ENCODE measurements at regions not wholly inside any gene's neighbourhood (a gene's known extent, or its start where the extent isn't known, plus 50 kb on each side); places are given as distances from the start of the nearest gene placed in this dataset.

GRCh38 chr17:79438546-79439334 is 172.1 kb downstream of the RBFOX3 start:
- Histone ChIP-seq H3K36me3 (ENCODE audit: control insufficient read depth in 2 of 3, insufficient read depth in 3 of 3, low read length in 3 of 3) (no peaks in the 10 kb centered on the region), H3K9me3 (ENCODE audit: control insufficient read depth in 2 of 3, insufficient read depth in 1 of 3, low read length in 3 of 3) (no peaks in the 10 kb centered on the region), H3K27ac (ENCODE audit: low read depth in 2 of 2, low read length in 2 of 2) (no peak overlapping the region), H3K4me3 (ENCODE audit: low read length in 3 of 3) (no peak overlapping the region), H3K27me3 (ENCODE audit: control insufficient read depth, insufficient read depth, low read length) (peaks cover 6% of the 10 kb centered on the region), H3K4me1 (ENCODE audit: control insufficient read depth in 2 of 3, insufficient read depth in 2 of 3, low read depth in 1 of 3, low read length in 3 of 3) (no peaks in the 10 kb centered on the region), H3K9ac (ENCODE audit: low read length in 3 of 3) (no peak overlapping the region)
- intact Hi-C loops (cut with DNase I), result no loop called here
- FAIRE-seq (no peak), DNase-seq (peak in 3 of 5 donors; percentile 58 to 62 (median 60))
- TF ChIP-seq CTCF (IDR thresholded peaks at IDR 0.05; ENCODE audit: borderline replicate concordance, extremely low read depth, insufficient read depth), result no peak

GRCh38 chr17:79438058-79438457 is 172.8 kb downstream of the RBFOX3 start:
- no peaks in the 10 kb centered on the region for H3K36me3 ChIP-seq (ENCODE audit: control insufficient read depth in 2 of 3, insufficient read depth in 3 of 3, low read length in 3 of 3)
- H3K9me3 ChIP-seq (ENCODE audit: control insufficient read depth in 2 of 3, insufficient read depth in 1 of 3, low read length in 3 of 3), result no peaks in the 10 kb centered on the region
- H3K4me1 ChIP-seq (ENCODE audit: control insufficient read depth in 2 of 3, insufficient read depth in 2 of 3, low read depth in 1 of 3, low read length in 3 of 3), result no peaks in the 10 kb centered on the region
- H3K27me3 ChIP-seq (ENCODE audit: control insufficient read depth, insufficient read depth, low read length), result peaks cover 6% of the 10 kb centered on the region
- no peak overlapping the region for H3K27ac ChIP-seq (ENCODE audit: low read depth in 2 of 2, low read length in 2 of 2)
- DNase-seq (no peak), FAIRE-seq (no peak)
- H3K4me3 ChIP-seq (ENCODE audit: low read length in 3 of 3), result no peak overlapping the region
- no peak overlapping the region for H3K9ac ChIP-seq (ENCODE audit: low read length in 3 of 3)
- TF ChIP-seq CTCF (IDR thresholded peaks at IDR 0.05; ENCODE audit: borderline replicate concordance, extremely low read depth, insufficient read depth), result no peak
- intact Hi-C loops (cut with DNase I), result no loop called here

DNA sequence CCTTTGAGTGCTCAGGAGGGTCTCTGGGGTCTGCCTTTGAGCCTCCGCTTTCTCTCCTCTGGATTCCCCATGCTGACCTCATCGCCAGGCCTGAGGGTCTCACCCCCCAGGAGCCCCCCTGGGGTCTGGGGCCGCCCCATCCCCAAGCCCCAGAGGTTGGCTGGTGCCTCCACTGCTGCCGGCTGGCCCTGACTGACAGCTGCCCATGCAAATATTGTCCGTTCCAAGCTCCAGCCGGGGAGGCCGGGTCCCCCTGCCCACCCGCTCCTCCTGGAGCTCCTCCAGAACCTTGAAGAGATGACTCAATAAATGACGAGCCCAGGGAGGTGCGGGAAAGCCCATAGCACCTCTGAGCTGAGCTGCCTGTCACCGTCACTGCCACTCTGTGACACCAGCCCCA is 173.8 kb downstream of the RBFOX3 start:
- H3K27me3 ChIP-seq (ENCODE audit: control insufficient read depth, insufficient read depth, low read length), result peaks cover 6% of the 10 kb centered on the region
- no peak for DNase-seq

More for the DNA sequence above, 173.8 kb downstream of the RBFOX3 start:
- Histone ChIP-seq H3K27ac (ENCODE audit: low read depth in 2 of 2, low read length in 2 of 2) (no peak overlapping the region), H3K4me1 (ENCODE audit: control insufficient read depth in 2 of 3, insufficient read depth in 2 of 3, low read depth in 1 of 3, low read length in 3 of 3) (no peaks in the 10 kb centered on the region), H3K36me3 (ENCODE audit: control insufficient read depth in 2 of 3, insufficient read depth in 3 of 3, low read length in 3 of 3) (no peaks in the 10 kb centered on the region), H3K9ac (ENCODE audit: low read length in 3 of 3) (no peak overlapping the region), H3K9me3 (ENCODE audit: control insufficient read depth in 2 of 3, insufficient read depth in 1 of 3, low read length in 3 of 3) (no peaks in the 10 kb centered on the region), H3K4me3 (ENCODE audit: low read length in 3 of 3) (no peak overlapping the region)
- intact Hi-C loops (cut with DNase I), result no loop called here
- TF ChIP-seq CTCF (IDR thresholded peaks at IDR 0.05; ENCODE audit: borderline replicate concordance, extremely low read depth, insufficient read depth), result no peak
- no peak for FAIRE-seq

All from kidney (tissue), 13 donors.